ENCODE measurements at regions not wholly inside any gene's neighbourhood (a gene's known extent, or its start where the extent isn't known, plus 50 kb on each side); places are given as distances from the start of the nearest gene placed in this dataset.
"Not testable (repeated sequence)": the region's sequence is repeated elsewhere in the genome, so short reads cannot be mapped to it uniquely, and the experiment has no call there.

- no peak for FAIRE-seq
These were observed 462.8 kb upstream of the DPH6 start for GRCh38 chr15:36008719-36009118.

GRCh38 chr15:36024031-36024688 is 478.2 kb upstream of the DPH6 start:
- FAIRE-seq: no peak

DNA sequence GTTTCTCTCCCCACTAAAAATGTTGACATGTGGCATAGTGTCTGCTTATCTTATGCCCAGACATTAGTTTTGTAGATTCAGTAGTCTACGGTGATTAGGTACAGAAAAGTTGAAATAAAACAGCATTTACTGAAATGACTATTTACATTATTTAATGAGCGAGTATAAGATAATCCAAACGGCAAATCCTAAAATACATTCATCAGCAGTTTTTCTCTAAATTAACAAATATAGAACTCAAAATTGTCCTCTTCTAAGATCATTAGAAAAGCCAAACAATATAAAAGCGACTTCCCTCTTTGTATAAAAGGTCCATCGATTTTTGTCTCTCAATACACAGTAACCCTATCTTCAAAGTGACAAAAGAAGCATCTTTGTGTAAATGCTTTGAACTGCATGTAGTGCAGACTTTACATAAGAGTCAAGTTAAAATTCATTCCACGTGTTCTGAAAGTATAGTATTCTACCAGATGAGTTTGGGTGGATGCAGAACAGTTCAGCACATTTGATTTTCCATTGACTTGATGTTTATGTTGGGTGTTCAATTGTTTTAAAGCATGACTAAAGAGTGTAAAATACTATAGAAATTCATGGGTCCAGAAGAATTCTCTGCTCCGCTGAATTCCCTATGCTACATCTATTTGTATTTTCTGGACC is 480.8 kb upstream of the DPH6 start:
- FAIRE-seq: no peak

- no peak for FAIRE-seq
These were observed 483.7 kb upstream of the DPH6 start for GRCh38 chr15:36029606-36030210.

GRCh38 chr15:36039996-36040572 is 494.1 kb upstream of the DPH6 start:
- no peak for FAIRE-seq

- not testable (repeated sequence) for FAIRE-seq
These were observed 501.2 kb upstream of the DPH6 start for GRCh38 chr15:36047018-36047716.

GRCh38 chr15:36050899-36051298 is 504.9 kb upstream of the DPH6 start:
- no peak for FAIRE-seq

- FAIRE-seq: not testable (repeated sequence)
These were observed 506.7 kb upstream of the DPH6 start for GRCh38 chr15:36052641-36053040.

GRCh38 chr15:36053746-36054145 is 507.8 kb upstream of the DPH6 start:
- FAIRE-seq: no peak

GRCh38 chr15:36059596-36059995 is 513.6 kb upstream of the DPH6 start:
- no peak for FAIRE-seq

DNA sequence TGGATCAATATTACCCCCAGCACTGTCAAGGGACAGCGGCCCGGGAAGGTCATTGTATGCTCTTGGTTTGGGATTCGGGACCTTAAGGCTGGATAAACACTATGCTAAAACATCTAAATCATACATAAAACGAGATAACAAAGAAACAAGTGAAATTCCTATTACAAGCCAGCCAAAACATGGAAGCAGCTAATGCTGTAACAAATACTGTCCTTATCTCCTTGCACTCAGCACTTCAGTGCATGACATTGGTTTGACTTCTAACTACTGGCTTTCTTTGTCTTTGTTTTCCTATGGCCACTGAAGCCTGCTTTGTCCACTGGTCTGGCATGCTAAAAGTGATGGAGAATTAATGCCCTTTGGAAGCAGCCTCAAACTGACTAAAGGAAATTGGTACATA is 516.4 kb upstream of the DPH6 start:
- FAIRE-seq: no peak

DNA sequence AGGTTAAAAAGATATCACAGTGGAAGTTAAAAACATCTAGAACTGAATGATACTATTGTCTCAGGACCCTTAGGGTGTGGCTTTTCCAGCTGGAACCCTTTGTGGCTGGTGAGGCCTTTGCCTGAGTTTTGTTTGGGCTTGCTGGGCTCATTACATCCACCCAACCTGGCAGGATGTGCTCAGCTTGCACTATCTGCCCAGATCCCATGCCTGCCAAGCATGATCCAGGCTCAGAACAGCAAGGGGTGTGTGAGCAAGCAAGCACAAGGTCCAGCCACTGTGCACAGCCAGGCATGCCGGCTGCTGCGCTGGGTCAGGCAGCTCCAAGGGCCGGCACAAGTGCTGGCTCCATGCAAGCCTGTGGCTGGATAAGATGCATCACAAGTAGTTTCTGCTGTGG is 512.7 kb upstream of the CDIN1 start:
- no peak for FAIRE-seq

- FAIRE-seq: no peak
These were observed 511.7 kb upstream of the CDIN1 start for GRCh38 chr15:36067483-36068274.

- FAIRE-seq: no peak
These were observed 504.1 kb upstream of the CDIN1 start for GRCh38 chr15:36075333-36075732.

DNA sequence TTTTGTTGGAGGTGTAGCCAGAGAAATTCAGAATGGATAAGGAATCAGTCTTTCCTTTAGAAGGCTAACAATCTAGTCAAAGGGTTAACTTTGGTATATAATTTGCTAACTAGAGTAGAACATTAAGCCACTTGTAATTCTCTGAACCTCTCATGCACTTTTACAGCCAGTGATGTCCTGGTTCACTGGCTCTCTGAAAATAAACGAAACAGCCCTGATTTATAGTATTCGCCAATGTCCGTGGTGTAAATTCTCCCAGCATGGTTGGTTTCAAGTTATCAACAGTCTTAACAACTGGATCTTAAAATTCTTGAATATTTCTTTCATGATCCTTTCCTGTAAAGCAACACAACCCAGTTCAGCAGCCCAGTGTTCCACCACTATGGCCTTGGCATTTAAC is 500.4 kb upstream of the CDIN1 start:
- no peak for FAIRE-seq

DNA sequence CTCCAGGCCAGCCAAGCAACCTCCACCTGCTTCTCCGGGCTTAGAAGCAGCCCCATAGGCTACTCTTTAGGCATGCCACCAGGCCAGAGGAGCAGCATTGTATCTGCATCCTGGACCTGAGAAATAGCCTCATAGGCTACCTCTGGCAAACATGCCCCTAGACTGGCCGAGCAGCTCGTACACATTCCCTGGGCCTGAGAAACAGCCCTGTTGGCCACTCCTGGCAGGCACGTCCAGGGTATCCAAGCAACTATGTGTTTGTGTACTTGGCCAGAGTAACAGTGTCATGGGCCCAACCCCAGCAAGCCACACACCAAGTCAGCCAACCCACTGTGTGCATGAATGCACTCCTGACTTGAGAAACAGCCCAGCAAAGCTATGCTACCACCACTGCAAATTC is 498.7 kb upstream of the CDIN1 start:
- FAIRE-seq: no peak

DNA sequence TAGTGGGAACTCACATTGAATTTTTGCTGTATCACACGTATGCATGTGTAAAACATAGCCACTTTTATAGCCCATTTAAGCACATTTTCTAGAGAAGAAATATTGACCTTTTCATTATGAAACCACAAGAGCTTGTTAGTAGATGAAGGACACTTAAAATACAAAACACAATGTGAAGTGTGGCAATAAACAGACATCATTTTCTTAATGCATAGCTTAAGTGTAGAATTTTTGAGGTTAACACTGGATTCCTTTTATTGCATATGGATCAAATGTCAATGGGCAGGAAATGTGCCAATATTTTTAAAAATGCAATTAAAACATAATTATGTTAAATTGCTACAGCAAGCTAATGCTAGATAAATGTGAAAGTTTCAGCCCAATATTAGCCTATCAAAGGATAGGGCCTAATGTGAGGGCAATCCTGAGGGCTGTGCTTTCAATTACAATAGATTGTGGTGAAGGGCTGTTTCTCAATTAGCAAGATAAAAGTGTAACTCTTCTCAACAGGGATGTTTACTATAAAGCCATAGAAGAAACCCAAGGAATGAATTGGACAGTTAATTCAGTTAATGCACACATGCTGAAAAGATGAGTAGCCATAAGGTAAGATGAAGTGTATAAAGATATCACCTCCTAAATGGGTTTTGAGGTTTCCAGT is 489.0 kb upstream of the CDIN1 start:
- FAIRE-seq: no peak

GRCh38 chr15:36106640-36107335 is 472.6 kb upstream of the CDIN1 start:
- FAIRE-seq: no peak

- no peak for FAIRE-seq
These were observed 470.9 kb upstream of the CDIN1 start for GRCh38 chr15:36108541-36108940.

GRCh38 chr15:36109943-36110658 is 469.3 kb upstream of the CDIN1 start:
- FAIRE-seq: no peak

DNA sequence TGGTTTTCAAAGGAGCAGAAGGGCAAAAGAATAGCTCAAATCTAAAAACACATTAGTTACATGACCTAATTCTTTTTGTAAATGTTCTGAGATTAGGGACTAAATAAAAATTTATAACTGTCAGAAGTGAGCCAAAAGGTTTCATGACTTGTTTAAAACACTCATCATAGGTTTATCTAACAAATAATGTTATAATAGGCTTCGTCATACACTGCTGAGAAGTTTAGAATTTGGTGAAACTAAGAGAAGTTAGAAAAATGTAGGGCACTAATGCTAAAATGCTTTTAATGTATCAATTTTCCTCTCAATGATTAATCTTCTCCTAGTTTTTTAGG is 468.8 kb upstream of the CDIN1 start:
- no peak for FAIRE-seq

Data from A204.1 (cell line).